ENCODE measurements at regions not wholly inside any gene's neighbourhood (a gene's known extent, or its start where the extent isn't known, plus 50 kb on each side); places are given as distances from the start of the nearest gene placed in this dataset.

DNA sequence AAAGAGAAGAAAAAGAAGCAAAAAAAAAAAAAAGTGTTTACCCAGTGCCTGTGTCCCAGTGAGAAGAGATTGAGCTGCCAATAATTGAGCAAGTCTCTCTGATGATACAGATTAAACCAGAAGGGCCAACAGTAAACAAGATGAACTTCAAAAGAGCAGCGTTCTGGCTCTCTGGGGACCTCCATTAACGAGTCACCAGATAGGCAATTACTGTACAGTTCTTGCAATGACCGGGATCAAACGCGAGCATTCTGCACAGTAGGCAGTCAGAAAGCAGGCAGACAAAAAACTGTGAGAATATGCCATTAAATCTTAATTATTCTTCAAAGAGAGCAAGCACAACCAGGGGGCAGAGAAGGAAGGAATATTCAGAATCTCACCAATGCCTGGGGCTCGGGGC lies 626.1 kb downstream of the TMEM114 start:
- TF ChIP-seq, protein P1, sequence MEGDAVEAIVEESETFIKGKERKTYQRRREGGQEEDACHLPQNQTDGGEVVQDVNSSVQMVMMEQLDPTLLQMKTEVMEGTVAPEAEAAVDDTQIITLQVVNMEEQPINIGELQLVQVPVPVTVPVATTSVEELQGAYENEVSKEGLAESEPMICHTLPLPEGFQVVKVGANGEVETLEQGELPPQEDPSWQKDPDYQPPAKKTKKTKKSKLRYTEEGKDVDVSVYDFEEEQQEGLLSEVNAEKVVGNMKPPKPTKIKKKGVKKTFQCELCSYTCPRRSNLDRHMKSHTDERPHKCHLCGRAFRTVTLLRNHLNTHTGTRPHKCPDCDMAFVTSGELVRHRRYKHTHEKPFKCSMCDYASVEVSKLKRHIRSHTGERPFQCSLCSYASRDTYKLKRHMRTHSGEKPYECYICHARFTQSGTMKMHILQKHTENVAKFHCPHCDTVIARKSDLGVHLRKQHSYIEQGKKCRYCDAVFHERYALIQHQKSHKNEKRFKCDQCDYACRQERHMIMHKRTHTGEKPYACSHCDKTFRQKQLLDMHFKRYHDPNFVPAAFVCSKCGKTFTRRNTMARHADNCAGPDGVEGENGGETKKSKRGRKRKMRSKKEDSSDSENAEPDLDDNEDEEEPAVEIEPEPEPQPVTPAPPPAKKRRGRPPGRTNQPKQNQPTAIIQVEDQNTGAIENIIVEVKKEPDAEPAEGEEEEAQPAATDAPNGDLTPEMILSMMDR (conservative IDR thresholded peaks at IDR 0.05; ENCODE audit: low read length), result no peak
- no peak for TF ChIP-seq EZH2phosphoT487 (IDR thresholded peaks at IDR 0.05; ENCODE audit: borderline replicate concordance, low read depth, low read length)

All from OCI-LY7 (cell line).